HL-60 (cell line): ENCODE measurements at regions not wholly inside any gene's neighbourhood (a gene's known extent, or its start where the extent isn't known, plus 50 kb on each side); places are given as distances from the start of the nearest gene placed in this dataset.

ENCODE experiments used
- DNase-seq, 2 experiments: peaks; one replicate each; pipeline ENCODE4 v3.0.0-alpha.2; 2010 to 2020; ENCODE audit warnings: low read depth in 1 of 2, low spot score in 1 of 2
- H3K27ac ChIP-seq: fragments of 250-450 bp; sonication (Bioruptor Pico); replicated peaks from 2 replicates; pipeline ENCODE4 v1.5.1; 2020; ENCODE audit warnings: mild to moderate bottlenecking, moderate library complexity
- H3K27me3 ChIP-seq: fragments of 250-450 bp; sonication (Bioruptor Pico); 2 replicates; pipeline ENCODE4 v1.5.1; 2021; ENCODE audit warnings: mild to moderate bottlenecking, moderate library complexity; ENCODE audit not compliant: insufficient read depth, poor library complexity, severe bottlenecking
- H3K4me3 ChIP-seq: replicated peaks from 2 replicates; pipeline ENCODE4 v1.5.1; 2011; ENCODE audit warnings: mild to moderate bottlenecking, control low read depth, low read length; ENCODE audit not compliant: insufficient read depth
- CTCF ChIP-seq: IDR thresholded peaks from one replicate; pipeline ENCODE4 v1.5.1; 2011; ENCODE audit warnings: low read length, control low read depth, inconsistent platforms; ENCODE audit not compliant: insufficient read depth
- GABPA ChIP-seq: IDR thresholded peaks from 2 replicates; pipeline ENCODE4 v1.6.1; 2012; ENCODE audit warnings: low read depth
- POLR2AphosphoS5 ChIP-seq: IDR thresholded peaks from 2 replicates; pipeline ENCODE4 v1.6.1; 2012; ENCODE audit warnings: low read depth
- REST ChIP-seq: IDR thresholded peaks from 2 replicates; pipeline ENCODE4 v1.6.1; 2012; ENCODE audit warnings: low read depth; ENCODE audit not compliant: insufficient replicate concordance
- SPI1 ChIP-seq: IDR thresholded peaks from 2 replicates; pipeline ENCODE4 v1.6.1; 2012; ENCODE audit warnings: low read depth, mild to moderate bottlenecking, borderline replicate concordance

- TF ChIP-seq GABPA (no peak), POLR2AphosphoS5 (no peak), SPI1 (no peak), CTCF (no peak), REST (no peak)
- H3K27ac ChIP-seq: no peak overlapping the region
- no peak overlapping the region for H3K4me3 ChIP-seq
- DNase-seq: no peak
- H3K27me3 ChIP-seq: peaks cover 28% of the 10 kb centered on the region
Observed at GRCh38 chr5:155729684-155730059, 597.3 kb upstream of the SGCD start.

- H3K4me3 ChIP-seq: no peak overlapping the region
- peaks cover 20% of the 10 kb centered on the region for H3K27me3 ChIP-seq
- DNase-seq: no peak
- no peak overlapping the region for H3K27ac ChIP-seq
- no peak for TF ChIP-seq POLR2AphosphoS5
- no peak for TF ChIP-seq SPI1
Observed at GRCh38 chr5:155732587-155733376, 594.2 kb upstream of the SGCD start.

GRCh38 chr5:155733935-155734334 is 593.0 kb upstream of the SGCD start:
- Histone ChIP-seq H3K27ac (no peak overlapping the region), H3K4me3 (no peak overlapping the region), H3K27me3 (peaks cover 11% of the 10 kb centered on the region)
- TF ChIP-seq GABPA: no peak
- TF ChIP-seq CTCF: no peak
- no peak for TF ChIP-seq POLR2AphosphoS5
- no peak for TF ChIP-seq SPI1
- DNase-seq: no peak

- Histone ChIP-seq H3K27ac (no peak overlapping the region), H3K4me3 (no peak overlapping the region), H3K27me3 (peaks cover 4% of the 10 kb centered on the region)
- TF ChIP-seq POLR2AphosphoS5 (no peak), CTCF (no peak), SPI1 (no peak)
- no peak for DNase-seq
Observed at GRCh38 chr5:155735388-155735787, 591.6 kb upstream of the SGCD start.

- H3K27ac ChIP-seq: no peak overlapping the region
- H3K27me3 ChIP-seq: peaks cover 2% of the 10 kb centered on the region
- no peak for DNase-seq
- H3K4me3 ChIP-seq: no peak overlapping the region
- TF ChIP-seq GABPA (no peak), SPI1 (no peak), REST (no peak), CTCF (no peak), POLR2AphosphoS5 (no peak)
Observed at GRCh38 chr5:155738616-155739015, 588.3 kb upstream of the SGCD start.
